ENCODE measurements at regions not wholly inside any gene's neighbourhood (a gene's known extent, or its start where the extent isn't known, plus 50 kb on each side); places are given as distances from the start of the nearest gene placed in this dataset.

DNA sequence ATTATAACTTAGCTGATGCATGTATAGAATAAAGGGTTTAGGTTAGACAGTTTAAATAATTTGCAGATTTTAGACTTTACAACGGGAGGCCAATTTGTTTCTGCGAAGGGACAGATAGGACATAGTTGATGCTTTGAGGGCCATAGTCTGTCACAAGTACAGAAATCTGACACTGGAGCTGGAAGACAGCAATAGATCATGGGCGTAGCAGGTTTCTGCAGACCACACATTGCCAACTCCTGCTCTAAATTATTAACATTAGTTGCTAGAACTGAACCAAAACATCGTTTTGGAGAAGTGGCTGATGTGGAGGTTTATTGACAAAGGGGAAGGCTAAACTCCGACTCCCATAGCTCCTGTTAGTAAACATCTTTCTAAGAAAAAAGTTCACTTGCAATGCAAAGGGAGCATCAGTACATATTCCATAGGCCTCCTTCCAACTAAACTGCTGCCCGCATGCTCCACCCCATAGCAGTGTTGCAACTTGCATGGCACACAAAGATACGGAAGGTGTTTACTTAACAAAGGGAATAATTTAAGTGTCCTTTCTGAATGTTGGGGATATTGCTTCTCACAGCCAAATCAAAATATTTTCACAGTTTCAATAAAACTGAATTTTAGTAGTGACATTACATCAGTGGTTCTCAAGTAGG is 862.0 kb upstream of the CXADR start:
- Histone ChIP-seq H3K4me3 (no peak overlapping the region), H3K27me3 (ENCODE audit: control insufficient read depth in 3 of 3, insufficient read depth in 3 of 3, low read length in 2 of 3) (no peaks in the 10 kb centered on the region), H3K9me3 (ENCODE audit: control insufficient read depth in 4 of 4, insufficient read depth in 3 of 4, low read length in 3 of 4) (no peaks in the 10 kb centered on the region), H3K36me3 (ENCODE audit: control insufficient read depth in 4 of 4, insufficient read depth in 4 of 4, low read length in 4 of 4) (no peaks in the 10 kb centered on the region), H3K4me1 (ENCODE audit: control insufficient read depth in 5 of 5, insufficient read depth in 5 of 5, low read length in 5 of 5) (no peaks in the 10 kb centered on the region), H3K9ac (ENCODE audit: insufficient read depth in 1 of 2, low read length in 2 of 2) (no peak overlapping the region), H3K27ac (ENCODE audit: low read depth in 1 of 2, low read length in 1 of 2) (no peak overlapping the region)
- 82 to 89% methylated on average over 7 of the region's 7 CpGs for WGBS, 2 donors
- TF ChIP-seq, protein P1, sequence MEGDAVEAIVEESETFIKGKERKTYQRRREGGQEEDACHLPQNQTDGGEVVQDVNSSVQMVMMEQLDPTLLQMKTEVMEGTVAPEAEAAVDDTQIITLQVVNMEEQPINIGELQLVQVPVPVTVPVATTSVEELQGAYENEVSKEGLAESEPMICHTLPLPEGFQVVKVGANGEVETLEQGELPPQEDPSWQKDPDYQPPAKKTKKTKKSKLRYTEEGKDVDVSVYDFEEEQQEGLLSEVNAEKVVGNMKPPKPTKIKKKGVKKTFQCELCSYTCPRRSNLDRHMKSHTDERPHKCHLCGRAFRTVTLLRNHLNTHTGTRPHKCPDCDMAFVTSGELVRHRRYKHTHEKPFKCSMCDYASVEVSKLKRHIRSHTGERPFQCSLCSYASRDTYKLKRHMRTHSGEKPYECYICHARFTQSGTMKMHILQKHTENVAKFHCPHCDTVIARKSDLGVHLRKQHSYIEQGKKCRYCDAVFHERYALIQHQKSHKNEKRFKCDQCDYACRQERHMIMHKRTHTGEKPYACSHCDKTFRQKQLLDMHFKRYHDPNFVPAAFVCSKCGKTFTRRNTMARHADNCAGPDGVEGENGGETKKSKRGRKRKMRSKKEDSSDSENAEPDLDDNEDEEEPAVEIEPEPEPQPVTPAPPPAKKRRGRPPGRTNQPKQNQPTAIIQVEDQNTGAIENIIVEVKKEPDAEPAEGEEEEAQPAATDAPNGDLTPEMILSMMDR (IDR thresholded peaks at IDR 0.05; ENCODE audit: control extremely low read depth, extremely low read depth): no peak
- no peak for ATAC-seq (ENCODE audit: insufficient read depth, low FRiP score)
- DNase-seq: no peak

DNA sequence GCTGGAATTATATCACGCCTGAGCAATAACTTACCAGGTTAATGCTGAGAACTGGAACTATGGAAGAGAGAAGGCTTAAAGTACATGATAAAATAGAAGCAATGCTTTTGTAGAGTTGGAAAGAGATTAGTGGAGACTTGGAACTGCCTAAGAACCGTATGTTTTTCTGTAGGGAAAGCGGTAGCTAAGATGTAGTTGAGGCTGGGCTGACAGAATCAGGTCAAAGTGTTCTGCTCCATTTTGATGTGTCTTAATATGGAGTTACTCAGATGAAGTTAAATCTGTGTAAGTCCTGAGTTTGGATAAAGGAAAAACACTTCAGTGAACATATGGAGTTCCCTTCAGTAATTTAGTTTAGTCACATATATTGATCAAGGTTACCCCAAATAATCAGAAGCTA is 860.9 kb upstream of the CXADR start:
- Histone ChIP-seq H3K9me3 (ENCODE audit: control insufficient read depth in 4 of 4, insufficient read depth in 3 of 4, low read length in 3 of 4) (no peaks in the 10 kb centered on the region), H3K9ac (ENCODE audit: insufficient read depth in 1 of 2, low read length in 2 of 2) (no peak overlapping the region), H3K36me3 (ENCODE audit: control insufficient read depth in 4 of 4, insufficient read depth in 4 of 4, low read length in 4 of 4) (no peaks in the 10 kb centered on the region), H3K4me3 (no peak overlapping the region), H3K4me1 (ENCODE audit: control insufficient read depth in 5 of 5, insufficient read depth in 5 of 5, low read length in 5 of 5) (no peaks in the 10 kb centered on the region), H3K27me3 (ENCODE audit: control insufficient read depth in 3 of 3, insufficient read depth in 3 of 3, low read length in 2 of 3) (no peaks in the 10 kb centered on the region), H3K27ac (ENCODE audit: low read depth in 1 of 2, low read length in 1 of 2) (no peak overlapping the region)
- no peak for DNase-seq
- no peak for ATAC-seq (ENCODE audit: insufficient read depth, low FRiP score)
- TF ChIP-seq, protein P1 (IDR thresholded peaks at IDR 0.05; ENCODE audit: control extremely low read depth, extremely low read depth): no peak
- 91 to 94% methylated on average over 3 of the region's 3 CpGs for WGBS, 2 donors

DNA sequence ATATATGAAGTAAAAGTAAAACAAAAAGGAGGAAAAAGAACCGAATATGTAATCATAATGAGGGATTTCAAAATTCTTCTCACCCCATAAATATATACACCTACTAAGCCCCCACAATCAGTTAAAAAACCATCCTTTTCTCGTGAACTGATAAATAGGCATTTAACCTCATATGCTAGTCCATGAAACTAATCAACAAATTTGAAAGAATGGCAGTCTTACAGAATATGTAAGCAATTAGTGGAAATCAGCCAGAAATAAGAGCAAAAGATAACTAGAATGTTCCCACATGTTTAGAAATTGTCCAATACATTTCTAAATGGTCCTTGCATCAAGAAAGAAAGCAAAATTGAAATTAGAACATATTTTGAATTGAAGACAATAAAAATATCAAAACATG is 849.4 kb upstream of the CXADR start:
- no peak overlapping the region for H3K27ac ChIP-seq (ENCODE audit: low read depth in 1 of 2, low read length in 1 of 2)
- WGBS, 2 donors: 70 to 75% methylated on average over 2 of the region's 2 CpGs
- H3K36me3 ChIP-seq (ENCODE audit: control insufficient read depth in 4 of 4, insufficient read depth in 4 of 4, low read length in 4 of 4): no peaks in the 10 kb centered on the region
- DNase-seq (peak in 2 of 3 donors; percentile 76 to 77), ATAC-seq (ENCODE audit: insufficient read depth, low FRiP score) (no peak)
- TF ChIP-seq, protein P1 (IDR thresholded peaks at IDR 0.05; ENCODE audit: control extremely low read depth, extremely low read depth): no peak
- peaks cover 0 to 7% (median 0%) of the 10 kb centered on the region in 5 donors for H3K4me1 ChIP-seq (ENCODE audit: control insufficient read depth in 5 of 5, insufficient read depth in 5 of 5, low read length in 5 of 5)
- no peak overlapping the region for H3K4me3 ChIP-seq
- H3K9me3 ChIP-seq (ENCODE audit: control insufficient read depth in 4 of 4, insufficient read depth in 3 of 4, low read length in 3 of 4): no peaks in the 10 kb centered on the region
- H3K27me3 ChIP-seq (ENCODE audit: control insufficient read depth in 3 of 3, insufficient read depth in 3 of 3, low read length in 2 of 3): no peaks in the 10 kb centered on the region
- H3K9ac ChIP-seq (ENCODE audit: insufficient read depth in 1 of 2, low read length in 2 of 2): no peak overlapping the region

DNA sequence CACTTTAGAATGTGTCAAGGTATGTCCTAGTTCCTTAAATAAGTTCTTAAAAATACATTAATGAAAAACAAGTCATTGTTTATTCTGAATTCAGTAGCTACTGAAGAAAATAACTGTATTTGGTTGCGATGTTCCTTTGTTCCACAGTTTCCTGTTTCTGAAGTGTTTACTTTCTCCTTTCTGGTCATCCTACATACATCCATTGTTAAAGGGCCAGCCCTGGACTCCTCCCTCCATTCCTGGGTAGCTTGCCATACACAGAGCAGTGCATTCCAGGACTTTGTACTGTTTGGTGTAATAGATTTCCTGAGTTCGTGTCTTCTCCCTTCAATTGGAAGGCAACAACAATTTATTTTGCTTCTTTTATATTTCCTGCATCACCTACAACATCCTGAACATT is 845.4 kb upstream of the CXADR start:
- 69 to 87% methylated on average over 2 of the region's 2 CpGs for WGBS, 2 donors
- Histone ChIP-seq H3K27ac (ENCODE audit: low read depth in 1 of 2, low read length in 1 of 2) (no peak overlapping the region), H3K9me3 (ENCODE audit: control insufficient read depth in 4 of 4, insufficient read depth in 3 of 4, low read length in 3 of 4) (no peaks in the 10 kb centered on the region), H3K27me3 (ENCODE audit: control insufficient read depth in 3 of 3, insufficient read depth in 3 of 3, low read length in 2 of 3) (no peaks in the 10 kb centered on the region), H3K36me3 (ENCODE audit: control insufficient read depth in 4 of 4, insufficient read depth in 4 of 4, low read length in 4 of 4) (no peaks in the 10 kb centered on the region), H3K4me1 (ENCODE audit: control insufficient read depth in 5 of 5, insufficient read depth in 5 of 5, low read length in 5 of 5) (no peaks in the 10 kb centered on the region), H3K4me3 (no peak overlapping the region), H3K9ac (ENCODE audit: insufficient read depth in 1 of 2, low read length in 2 of 2) (no peak overlapping the region)
- DNase-seq (no peak), ATAC-seq (ENCODE audit: insufficient read depth, low FRiP score) (no peak)
- TF ChIP-seq, protein P1 (IDR thresholded peaks at IDR 0.05; ENCODE audit: control extremely low read depth, extremely low read depth): no peak

All from lung (tissue), 11 donors.